Endothelial cell of umbilical vein (primary cell): ENCODE measurements at regions not wholly inside any gene's neighbourhood (a gene's known extent, or its start where the extent isn't known, plus 50 kb on each side); places are given as distances from the start of the nearest gene placed in this dataset.

Source experiments
- BruUV-seq: library from RNA; stranded (reverse); fragments of 400-500 nt; replicated peaks from 2 replicates; lab custom pipeline; 2021; lab: Mats Ljungman, UMichigan
- CTCF ChIA-PET: fragments of 300-600, 350-600 bp; sonication (Branson Sonifier 250); formaldehyde crosslinking; loops from one replicate; lab custom pipeline; 2021; ENCODE audit warnings: antibody characterized with exemption, inconsistent platforms; lab: Charles Lee
- POLR2A ChIA-PET: fragments of 300-600, 350-600 bp; sonication (Branson Sonifier 250); formaldehyde crosslinking; loops from one replicate; lab custom pipeline; 2021; ENCODE audit warnings: antibody characterized with exemption, inconsistent platforms; lab: Charles Lee
- DNase-seq: peaks from one replicate; pipeline ENCODE4 v3.0.0-alpha.2; 2011; ENCODE audit warnings: low read depth, low spot score
- FAIRE-seq: peaks from 2 replicates; lab custom pipeline; 2011; peaks lifted over from hg19 to GRCh38; lab: Jason Lieb, UNC
- H2AFZ ChIP-seq: 2 replicates; pipeline ENCODE4 v1.6.0; 2012; ENCODE audit warnings: low read depth, low read length, control low read depth, inconsistent platforms
- H3K27ac ChIP-seq: 2 replicates; pipeline ENCODE4 v1.5.1; 2011; ENCODE audit warnings: low read depth, mild to moderate bottlenecking, control low read depth, low read length, moderate library complexity; ENCODE audit not compliant: insufficient read depth
- H3K27me3 ChIP-seq, 2 experiments: 2 replicates each; pipeline versions ENCODE4 v1.6.0 to v1.6.1; 2011; ENCODE audit warnings: low read length in 2 of 2, mixed read lengths in 1 of 2; ENCODE audit not compliant: control insufficient read depth in 2 of 2, insufficient read depth in 2 of 2
- H3K36me3 ChIP-seq, 2 experiments: 2 replicates in 1 of 2; 3 replicates in 1 of 2; pipeline ENCODE4 v1.5.1; 2011; ENCODE audit warnings: low read length in 2 of 2, mild to moderate bottlenecking in 1 of 2, moderate library complexity in 1 of 2; ENCODE audit not compliant: control insufficient read depth in 2 of 2, insufficient read depth in 2 of 2; ENCODE audit errors: extremely low read depth in 1 of 2
- H3K4me1 ChIP-seq: 3 replicates; pipeline ENCODE4 v1.5.1; 2011; ENCODE audit warnings: mild to moderate bottlenecking, low read length; ENCODE audit not compliant: control insufficient read depth, insufficient read depth; ENCODE audit errors: extremely low read depth
- H3K4me2 ChIP-seq: 2 replicates; pipeline ENCODE4 v1.6.1; 2011; ENCODE audit warnings: low read length, control low read depth, mixed read lengths; ENCODE audit not compliant: insufficient read depth
- H3K4me3 ChIP-seq, 3 experiments: fragments of 200-600 bp in 1 of 3; sonication (generic), shearing (Covaris generic) in 1 of 3; replicated peaks in 1 of 3; 2 replicates each; pipeline ENCODE4 v1.5.1; 2011 to 2016; ENCODE audit warnings: control low read depth in 3 of 3, low read length in 3 of 3, mild to moderate bottlenecking in 2 of 3, inconsistent platforms in 1 of 3, low read depth in 1 of 3, moderate library complexity in 1 of 3; ENCODE audit not compliant: insufficient read depth in 1 of 3
- H3K79me2 ChIP-seq: 2 replicates; pipeline ENCODE4 v1.6.0; 2012; ENCODE audit warnings: low read length, inconsistent platforms; ENCODE audit not compliant: control insufficient read depth, insufficient read depth
- H3K9ac ChIP-seq: replicated peaks from 2 replicates; pipeline ENCODE3; 2011; ENCODE audit warnings: low read length, control low read depth; ENCODE audit not compliant: insufficient read depth; ENCODE audit errors: extremely low read depth
- H3K9me1 ChIP-seq: replicated peaks from 3 replicates; pipeline ENCODE4 v1.6.0; 2011; ENCODE audit warnings: mild to moderate bottlenecking, low read length; ENCODE audit not compliant: control insufficient read depth, insufficient read depth; ENCODE audit errors: extremely low read depth
- H3K9me3 ChIP-seq: replicated peaks from 2 replicates; pipeline ENCODE4 v1.5.1; 2012; ENCODE audit warnings: low read length, inconsistent platforms; ENCODE audit not compliant: control insufficient read depth, insufficient read depth
- H4K20me1 ChIP-seq: replicated peaks from 2 replicates; pipeline ENCODE3; 2011; ENCODE audit warnings: mild to moderate bottlenecking, low read length; ENCODE audit not compliant: control insufficient read depth, insufficient read depth; ENCODE audit errors: extremely low read depth
- EZH2 ChIP-seq: IDR thresholded peaks from 2 replicates; pipeline ENCODE4 v1.6.1; 2012; ENCODE audit warnings: borderline replicate concordance, low read depth, mild to moderate bottlenecking, moderate library complexity, low read length, inconsistent platforms; ENCODE audit not compliant: severe bottlenecking
- FOS ChIP-seq: IDR thresholded peaks from 2 replicates; pipeline ENCODE4 v1.6.1; 2011; ENCODE audit warnings: mild to moderate bottlenecking, low read length, moderate library complexity, borderline replicate concordance; ENCODE audit not compliant: insufficient read depth
- GATA2 ChIP-seq: IDR thresholded peaks from 2 replicates; pipeline ENCODE4 v1.7.0; 2011; ENCODE audit warnings: low read depth, mild to moderate bottlenecking, moderate library complexity, mixed read lengths, low read length; ENCODE audit not compliant: insufficient read length, insufficient read depth
- JUN ChIP-seq: IDR thresholded peaks from 2 replicates; pipeline ENCODE4 v1.6.1; 2011; ENCODE audit warnings: borderline replicate concordance, low read depth; ENCODE audit not compliant: insufficient read length, insufficient read depth
- MYC ChIP-seq: IDR thresholded peaks from one replicate; pipeline ENCODE4 v1.6.1; 2011; ENCODE audit warnings: mild to moderate bottlenecking, low read depth, low read length
- POLR2A ChIP-seq: IDR thresholded peaks from 2 replicates; pipeline ENCODE4 v1.6.1; 2012; ENCODE audit warnings: low read depth, mild to moderate bottlenecking, control low read depth, low read length
- POLR2AphosphoS5 ChIP-seq: IDR thresholded peaks from 2 replicates; pipeline ENCODE4 v1.6.1; 2012; ENCODE audit warnings: low read depth, mild to moderate bottlenecking, control low read depth, low read length, moderate library complexity; ENCODE audit not compliant: insufficient read depth
- dilution Hi-C: fragments of 300-500 bp; cut with MboI; formaldehyde crosslinking; loops from one replicate; pipeline ENCODE4 v1.15.0; 2019; ENCODE audit warnings: low sequenced_read_pairs; ENCODE audit not compliant: extremely low pct_ligation_motif_present
- intact Hi-C: fragments of 100-400 bp; cut with micrococcal nuclease; formaldehyde crosslinking; loops from one replicate; pipeline ENCODE4 v1.10.0; 2022
- TF ChIP-seq, protein P1 (sequence below): IDR thresholded peaks from 2 replicates; pipeline ENCODE4 v1.6.1; 2011; ENCODE audit not compliant: insufficient read depth, insufficient read length
- TF ChIP-seq, protein P2 (sequence below), 2 donors: IDR thresholded peaks; 1 replicate in 1 of 2; 2 replicates in 1 of 2; pipeline ENCODE4 v1.5.1; 2011; ENCODE audit warnings: low read length in 2 of 2, mild to moderate bottlenecking in 2 of 2, moderate library complexity in 2 of 2, control low read depth in 1 of 2, inconsistent platforms in 1 of 2, low read depth in 1 of 2; ENCODE audit not compliant: insufficient read depth in 1 of 2; ENCODE audit errors: extremely low read depth in 1 of 2

DNA sequence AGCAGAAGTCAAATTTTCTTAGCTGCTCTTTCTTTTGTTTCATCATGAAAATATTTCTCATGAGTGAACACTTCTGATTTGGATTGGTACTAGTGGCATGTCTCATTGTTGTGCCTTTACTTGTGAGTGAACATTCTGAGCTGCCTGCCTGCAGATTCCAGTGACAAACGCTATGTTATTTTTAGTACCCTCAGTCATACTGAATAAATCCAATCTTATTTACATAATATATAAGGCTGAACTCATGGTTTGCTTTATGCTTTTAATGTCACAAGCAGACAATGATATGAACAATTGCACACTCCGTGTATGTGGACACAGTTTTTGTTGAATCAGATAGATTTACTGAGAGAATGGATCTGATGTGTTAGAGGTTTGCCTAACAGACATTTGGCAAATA lies 67.8 kb downstream of the ACTBL2 start:
- Histone ChIP-seq H3K27ac (no peak overlapping the region), H4K20me1 (no peaks in the 10 kb centered on the region), H3K4me2 (no peak overlapping the region), H3K4me1 (no peaks in the 10 kb centered on the region), H3K9ac (no peak overlapping the region), H3K27me3 (no peaks in the 10 kb centered on the region), H3K79me2 (no peaks in the 10 kb centered on the region), H3K9me3 (no peaks in the 10 kb centered on the region), H2AFZ (no peak overlapping the region), H3K4me3 (no peak overlapping the region), H3K36me3 (no peaks in the 10 kb centered on the region), H3K9me1 (no peaks in the 10 kb centered on the region)
- POLR2A ChIA-PET: no interaction called here
- CTCF ChIA-PET: no interaction called here
- dilution Hi-C loops (no loop called here), intact Hi-C loops (no loop called here)
- FAIRE-seq (no peak), DNase-seq (no peak)
- BruUV-seq: no TSS peak
- TF ChIP-seq MYC: no peak
- TF ChIP-seq GATA2: no peak
- TF ChIP-seq, protein P1, sequence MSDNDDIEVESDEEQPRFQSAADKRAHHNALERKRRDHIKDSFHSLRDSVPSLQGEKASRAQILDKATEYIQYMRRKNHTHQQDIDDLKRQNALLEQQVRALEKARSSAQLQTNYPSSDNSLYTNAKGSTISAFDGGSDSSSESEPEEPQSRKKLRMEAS: no peak
- no peak for TF ChIP-seq FOS
- no peak for TF ChIP-seq POLR2A
- no peak for TF ChIP-seq POLR2AphosphoS5

DNA sequence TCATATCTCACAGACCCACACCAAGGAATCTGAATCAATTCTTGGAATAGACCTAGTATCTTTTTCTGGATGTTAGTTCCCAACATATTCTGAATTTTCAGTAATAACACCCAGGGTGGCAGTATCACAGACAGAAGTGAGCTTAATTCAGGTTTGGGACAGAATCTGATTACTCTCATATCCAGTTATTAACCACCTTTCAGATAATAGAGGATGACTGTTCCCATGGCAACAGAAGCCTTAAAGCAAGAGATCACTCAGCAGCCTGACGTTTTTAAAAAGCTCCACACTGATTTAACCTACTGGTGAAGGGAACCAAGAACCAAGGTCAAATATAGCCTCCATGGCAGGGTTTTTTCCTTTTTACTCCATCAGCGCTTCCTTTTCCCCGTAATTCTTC lies 68.4 kb downstream of the ACTBL2 start:
- no peak overlapping the region for H2AFZ ChIP-seq
- H3K36me3 ChIP-seq: no peaks in the 10 kb centered on the region
- no peak for DNase-seq
- no peaks in the 10 kb centered on the region for H3K4me1 ChIP-seq
- FAIRE-seq: no peak
- no peaks in the 10 kb centered on the region for H3K9me3 ChIP-seq
- H3K4me2 ChIP-seq: no peak overlapping the region
- H3K79me2 ChIP-seq: no peaks in the 10 kb centered on the region
- dilution Hi-C loops (no loop called here), intact Hi-C loops (no loop called here)
- no peak overlapping the region for H3K27ac ChIP-seq
- ChIA-PET POLR2A (no interaction called here), CTCF (no interaction called here)
- H4K20me1 ChIP-seq: no peaks in the 10 kb centered on the region
- no peak overlapping the region for H3K4me3 ChIP-seq
- H3K9me1 ChIP-seq: no peaks in the 10 kb centered on the region
- no peak overlapping the region for H3K9ac ChIP-seq
- no peaks in the 10 kb centered on the region for H3K27me3 ChIP-seq
- BruUV-seq: no TSS peak
- no peak for TF ChIP-seq JUN
- TF ChIP-seq, protein P1: no peak
- TF ChIP-seq, protein P2, sequence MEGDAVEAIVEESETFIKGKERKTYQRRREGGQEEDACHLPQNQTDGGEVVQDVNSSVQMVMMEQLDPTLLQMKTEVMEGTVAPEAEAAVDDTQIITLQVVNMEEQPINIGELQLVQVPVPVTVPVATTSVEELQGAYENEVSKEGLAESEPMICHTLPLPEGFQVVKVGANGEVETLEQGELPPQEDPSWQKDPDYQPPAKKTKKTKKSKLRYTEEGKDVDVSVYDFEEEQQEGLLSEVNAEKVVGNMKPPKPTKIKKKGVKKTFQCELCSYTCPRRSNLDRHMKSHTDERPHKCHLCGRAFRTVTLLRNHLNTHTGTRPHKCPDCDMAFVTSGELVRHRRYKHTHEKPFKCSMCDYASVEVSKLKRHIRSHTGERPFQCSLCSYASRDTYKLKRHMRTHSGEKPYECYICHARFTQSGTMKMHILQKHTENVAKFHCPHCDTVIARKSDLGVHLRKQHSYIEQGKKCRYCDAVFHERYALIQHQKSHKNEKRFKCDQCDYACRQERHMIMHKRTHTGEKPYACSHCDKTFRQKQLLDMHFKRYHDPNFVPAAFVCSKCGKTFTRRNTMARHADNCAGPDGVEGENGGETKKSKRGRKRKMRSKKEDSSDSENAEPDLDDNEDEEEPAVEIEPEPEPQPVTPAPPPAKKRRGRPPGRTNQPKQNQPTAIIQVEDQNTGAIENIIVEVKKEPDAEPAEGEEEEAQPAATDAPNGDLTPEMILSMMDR (IDR thresholded peaks at IDR 0.05; ENCODE audit: extremely low read depth in 1 of 2, insufficient read depth in 1 of 2, low read depth in 1 of 2, low read length in 2 of 2): no peak
- no peak for TF ChIP-seq FOS
- no peak for TF ChIP-seq POLR2A
- no peak for TF ChIP-seq POLR2AphosphoS5
- no peak for TF ChIP-seq GATA2
- no peak for TF ChIP-seq EZH2
- no peak for TF ChIP-seq MYC
